SK-N-SH (cell line): ENCODE measurements at regions not wholly inside any gene's neighbourhood (a gene's known extent, or its start where the extent isn't known, plus 50 kb on each side); places are given as distances from the start of the nearest gene placed in this dataset.

Source experiments
- CTCF ChIA-PET: fragments of 300-600, 350-600 bp; formaldehyde crosslinking; extraction: SDS; loops from one replicate; lab custom pipeline; 2021; lab: Yijun Ruan, JAX
- POLR2A ChIA-PET: fragments of 350-600 bp; sonication (Branson Sonifier 250); formaldehyde crosslinking; extraction: SDS; loops from one replicate; lab custom pipeline; 2020; ENCODE audit warnings: antibody characterized with exemption, inconsistent platforms; lab: Yijun Ruan, JAX
- DNase-seq: peaks from one replicate; pipeline ENCODE4 v3.0.0; 2012
- H2AFZ ChIP-seq: fragments of 200-600 bp; sonication (generic); 2 replicates; pipeline ENCODE4 v1.8.1; 2016; ENCODE audit warnings: antibody characterized with exemption, mild to moderate bottlenecking, low read depth
- H3F3A ChIP-seq: fragments of 200-600 bp; sonication (generic); replicated peaks from 2 replicates; pipeline ENCODE3; 2016; ENCODE audit warnings: antibody characterized with exemption, mild to moderate bottlenecking; ENCODE audit not compliant: insufficient read depth
- H3K27ac ChIP-seq, 2 experiments: fragments of 200-500 bp in 1 of 2; fragments of 200-600 bp in 1 of 2; sonication (Bioruptor generic) in 1 of 2; sonication (generic), shearing (Covaris generic) in 1 of 2; 2 replicates each; pipeline versions ENCODE4 v1.5.1 to v1.6.1; 2014 to 2016; ENCODE audit warnings: low read depth in 2 of 2, inconsistent platforms in 1 of 2, low read length in 1 of 2, mild to moderate bottlenecking in 1 of 2, mixed read lengths in 1 of 2
- H3K27me3 ChIP-seq: fragments of 200-600 bp; sonication (generic), shearing (Covaris generic); 2 replicates; pipeline ENCODE4 v1.6.1; 2016; ENCODE audit warnings: mixed run types; ENCODE audit not compliant: insufficient read depth
- H3K36me3 ChIP-seq, 2 experiments: fragments of 200-500 bp in 1 of 2; fragments of 200-600 bp in 1 of 2; sonication (Bioruptor generic) in 1 of 2; sonication (generic) in 1 of 2; replicated peaks in 1 of 2; 2 replicates each; pipeline versions ENCODE3 to v1.5.1; 2014 to 2016; ENCODE audit warnings: low read length in 1 of 2, mild to moderate bottlenecking in 1 of 2; ENCODE audit not compliant: insufficient read depth in 2 of 2, control insufficient read depth in 1 of 2
- H3K4me1 ChIP-seq, 2 experiments: fragments of 200-500 bp in 1 of 2; fragments of 200-600 bp in 1 of 2; sonication (Bioruptor generic) in 1 of 2; sonication (generic), shearing (Covaris generic) in 1 of 2; 2 replicates each; pipeline versions ENCODE4 v1.5.1 to v1.6.1; 2014 to 2016; ENCODE audit warnings: low read depth in 1 of 2, low read length in 1 of 2, mixed run types in 1 of 2; ENCODE audit not compliant: insufficient read depth in 2 of 2, control insufficient read depth in 1 of 2
- H3K4me2 ChIP-seq: fragments of 200-600 bp; sonication (generic), shearing (Covaris generic); 2 replicates; pipeline ENCODE4 v1.6.1; 2017; ENCODE audit warnings: mixed run types
- H3K4me3 ChIP-seq, 2 experiments: fragments of 200-500 bp in 1 of 2; fragments of 200-600 bp in 1 of 2; sonication (Bioruptor generic) in 1 of 2; sonication (generic), shearing (Covaris generic) in 1 of 2; 2 replicates each; pipeline versions ENCODE4 v1.5.1 to v1.8.1; 2014 to 2016; ENCODE audit warnings: low read depth in 2 of 2, inconsistent platforms in 1 of 2, low read length in 1 of 2, mild to moderate bottlenecking in 1 of 2, mixed read lengths in 1 of 2, moderate library complexity in 1 of 2
- H3K79me2 ChIP-seq: fragments of 200-600 bp; sonication (generic); 2 replicates; pipeline ENCODE4 v1.8.1; 2017; ENCODE audit warnings: mild to moderate bottlenecking; ENCODE audit not compliant: insufficient read depth
- H3K9ac ChIP-seq: fragments of 200-600 bp; sonication (generic); 2 replicates; pipeline ENCODE4 v1.6.1; 2017; ENCODE audit warnings: mixed run types
- H3K9me2 ChIP-seq: fragments of 200-600 bp; sonication (generic); 2 replicates; pipeline ENCODE4 v1.6.1; 2017; ENCODE audit warnings: mixed run types
- H3K9me3 ChIP-seq: fragments of 200-600 bp; sonication (generic); 2 replicates; pipeline ENCODE4 v1.6.1; 2017; ENCODE audit warnings: mixed run types, mild to moderate bottlenecking, moderate library complexity
- H4K20me1 ChIP-seq: fragments of 200-600 bp; sonication (generic); 2 replicates; pipeline ENCODE4 v1.6.1; 2017; ENCODE audit warnings: mild to moderate bottlenecking, mixed run types; ENCODE audit not compliant: insufficient read depth
- CHD2 ChIP-seq: fragments of 150-350 bp; IDR thresholded peaks from 2 replicates; pipeline ENCODE4 v1.6.1; 2018; ENCODE audit warnings: low read length; ENCODE audit not compliant: partially characterized antibody
- CTCF ChIP-seq: fragments of 200-600 bp; sonication (generic); IDR thresholded peaks from 2 replicates; pipeline ENCODE4 v1.6.1; 2017; ENCODE audit warnings: antibody characterized with exemption, mild to moderate bottlenecking, moderate library complexity
- ELF1 ChIP-seq: IDR thresholded peaks from 2 replicates; pipeline ENCODE4 v1.4.0; 2012
- EP300 ChIP-seq, 2 experiments: IDR thresholded peaks; 2 replicates each; pipeline versions ENCODE4 v1.4.0 to v1.6.1; 2012; ENCODE audit warnings: borderline replicate concordance in 1 of 2, low read depth in 1 of 2, low read length in 1 of 2
- EZH2phosphoT487 ChIP-seq: fragments of 200-600 bp; sonication (generic); IDR thresholded peaks from 2 replicates; pipeline ENCODE4 v1.6.1; 2017; ENCODE audit warnings: low read depth, mixed run types, mild to moderate bottlenecking, antibody characterized with exemption, moderate library complexity, borderline replicate concordance
- FOSL2 ChIP-seq: IDR thresholded peaks from 2 replicates; pipeline ENCODE4 v1.4.0; 2012; ENCODE audit warnings: low read depth, mild to moderate bottlenecking, moderate library complexity, borderline replicate concordance
- FOXJ3 ChIP-seq: sonication (generic); formaldehyde crosslinking; IDR thresholded peaks from 2 replicates; pipeline ENCODE4 v1.5.1; 2020; ENCODE audit warnings: mild to moderate bottlenecking, missing genetic modification reagents
- FOXM1 ChIP-seq: IDR thresholded peaks from 2 replicates; pipeline ENCODE4 v1.4.0; 2012; ENCODE audit warnings: low read depth, mild to moderate bottlenecking
- GABPA ChIP-seq: IDR thresholded peaks from 2 replicates; pipeline ENCODE4 v1.4.0; 2012; ENCODE audit warnings: low read depth, mild to moderate bottlenecking
- JUND ChIP-seq: IDR thresholded peaks from 2 replicates; pipeline ENCODE4 v1.4.0; 2012
- MAX ChIP-seq: IDR thresholded peaks from 2 replicates; pipeline ENCODE4 v1.4.0; 2012; ENCODE audit warnings: low read depth
- NFIC ChIP-seq: IDR thresholded peaks from 2 replicates; pipeline ENCODE4 v1.4.0; 2012; ENCODE audit warnings: borderline replicate concordance
- PBX3 ChIP-seq: IDR thresholded peaks from 2 replicates; pipeline ENCODE4; 2012
- POLR2AphosphoS5 ChIP-seq: IDR thresholded peaks from 2 replicates; pipeline ENCODE4 v1.6.1; 2012; ENCODE audit warnings: low read depth, low read length
- RAD21 ChIP-seq: IDR thresholded peaks from 2 replicates; pipeline ENCODE4 v1.6.1; 2012; ENCODE audit warnings: mild to moderate bottlenecking, low read length
- RFX5 ChIP-seq: IDR thresholded peaks from 2 replicates; pipeline ENCODE4 v1.6.1; 2012; ENCODE audit warnings: mild to moderate bottlenecking, improper control_type of control experiment, low read length
- RXRA ChIP-seq: IDR thresholded peaks from 2 replicates; pipeline ENCODE4 v1.4.0; 2012; ENCODE audit warnings: low read depth, mild to moderate bottlenecking, borderline replicate concordance
- SIN3A ChIP-seq: IDR thresholded peaks from 2 replicates; pipeline ENCODE4 v1.6.1; 2012; ENCODE audit warnings: low read depth, mild to moderate bottlenecking, low read length, moderate library complexity, borderline replicate concordance
- SMC3 ChIP-seq: IDR thresholded peaks from 2 replicates; pipeline ENCODE4 v1.6.1; 2012; ENCODE audit warnings: low read depth, low read length, improper control_type of control experiment
- TAF1 ChIP-seq: IDR thresholded peaks from 2 replicates; pipeline ENCODE4 v1.6.1; 2012; ENCODE audit warnings: low read depth, mild to moderate bottlenecking, low read length, moderate library complexity, borderline replicate concordance
- USF1 ChIP-seq: IDR thresholded peaks from 2 replicates; pipeline ENCODE4 v1.4.0; 2012; ENCODE audit warnings: low read depth, borderline replicate concordance
- WGBS: methylation state at CpG from one replicate; pipeline ENCODE4 v1.1.6; 2017; ENCODE audit warnings: low lambda C conversion rate; 5-methylcytosine and 5-hydroxymethylcytosine counted together

GRCh38 chr4:165715211-165715610, 157.8 kb upstream of the TLL1 start:
- Histone ChIP-seq H3K36me3 (no peaks in the 10 kb centered on the region), H3K27ac (no peak overlapping the region), H3K4me3 (no peak overlapping the region), H3K9me2 (no peaks in the 10 kb centered on the region), H3K9ac (no peak overlapping the region), H3K4me2 (no peak overlapping the region), H3K27me3 (no peaks in the 10 kb centered on the region), H2AFZ (no peak overlapping the region), H3K4me1 (no peaks in the 10 kb centered on the region), H3K79me2 (no peaks in the 10 kb centered on the region), H3F3A (no peaks in the 10 kb centered on the region), H4K20me1 (no peaks in the 10 kb centered on the region), H3K9me3 (no peaks in the 10 kb centered on the region)
- ChIA-PET CTCF (no interaction called here), POLR2A (no interaction called here)
- no peak for DNase-seq
- WGBS, result 18% methylated on average over 1 of the region's 1 CpG
- TF ChIP-seq USF1 (no peak), PBX3 (no peak), EP300 (IDR thresholded peaks at IDR 0.05; ENCODE audit: borderline replicate concordance in 1 of 2, low read depth in 1 of 2, low read length in 1 of 2) (no peak), POLR2AphosphoS5 (no peak), CHD2 (no peak), ELF1 (no peak), CTCF (no peak), FOXJ3 (CRISPR knock-in tag) (no peak), RAD21 (no peak), TAF1 (no peak), GABPA (no peak), FOSL2 (no peak)

- no peaks in the 10 kb centered on the region for H4K20me1 ChIP-seq
- TF ChIP-seq SIN3A (no peak), PBX3 (no peak), POLR2AphosphoS5 (no peak), RXRA (no peak), CHD2 (no peak), FOXJ3 (CRISPR knock-in tag) (no peak), MAX (no peak), FOXM1 (no peak), USF1 (no peak), RFX5 (no peak), SMC3 (no peak), NFIC (no peak), EZH2phosphoT487 (no peak), RAD21 (no peak), JUND (no peak)
Observed at GRCh38 chr4:165715989-165716388, 157.0 kb upstream of the TLL1 start.

More at GRCh38 chr4:165715989-165716388, 157.0 kb upstream of the TLL1 start:
- Histone ChIP-seq H3K79me2 (no peaks in the 10 kb centered on the region), H2AFZ (no peak overlapping the region), H3K9ac (no peak overlapping the region), H3K4me2 (no peak overlapping the region), H3K27me3 (no peaks in the 10 kb centered on the region), H3F3A (no peaks in the 10 kb centered on the region), H3K4me3 (no peak overlapping the region), H3K9me3 (no peaks in the 10 kb centered on the region), H3K9me2 (no peaks in the 10 kb centered on the region), H3K4me1 (no peaks in the 10 kb centered on the region), H3K36me3 (no peaks in the 10 kb centered on the region), H3K27ac (no peak overlapping the region)
- ChIA-PET POLR2A (no interaction called here), CTCF (no interaction called here)
- DNase-seq, result no peak
- WGBS, result 17% methylated on average over 1 of the region's 1 CpG
